ENCODE measurements at regions not wholly inside any gene's neighbourhood (a gene's known extent, or its start where the extent isn't known, plus 50 kb on each side); places are given as distances from the start of the nearest gene placed in this dataset.

GRCh38 chr18:24782566-24782965, 322.1 kb downstream of the HRH4 start:
- ChIA-PET CTCF (interaction anchor here (1.3 kb wide), 1 partner anchor 13 kb away, joined by 4 read pairs; no protein-coding TSS in a partner anchor), POLR2A (ENCODE audit: unreplicated experiment) (no interaction called here)
- dilution Hi-C loops (cut with HindIII; ENCODE audit: low sequenced_read_pairs, unreplicated experiment) (no loop called here), in situ Hi-C loops (cut with MboI; ENCODE audit: low sequenced_read_pairs) (no loop called here), intact Hi-C loops (cut with micrococcal nuclease) (no loop called here)
- Histone ChIP-seq H3K4me1 (ENCODE audit: control insufficient read depth, insufficient read depth, low read length) (peaks cover 2% of the 10 kb centered on the region; the same call in 1 of the 2 replicates), H2BK5ac (ENCODE audit: low read depth, low read length, poor library complexity, severe bottlenecking) (no peak overlapping the region), H2AFZ (replicated peaks; ENCODE audit: low read length, poor library complexity) (no peak overlapping the region), H3K9me3 (ENCODE audit: control insufficient read depth, insufficient read depth, low read length) (no peaks in the 10 kb centered on the region), H3K27ac (ENCODE audit: insufficient read depth, low read length) (no peak overlapping the region), H2AK5ac (ENCODE audit: low read depth, low read length) (no peak overlapping the region; the same call in 1 of the 2 replicates), H3K9ac (ENCODE audit: low read depth, low read length) (no peak overlapping the region), H3K23ac (ENCODE audit: low read depth, low read length) (no peak overlapping the region), H2BK120ac (ENCODE audit: low read depth, low read length) (no peak overlapping the region), H3K56ac (ENCODE audit: extremely low read depth, insufficient read depth, low read length) (no peak overlapping the region), H3K4me3 (ENCODE audit: insufficient read depth, low read depth, low read length) (no peak overlapping the region), H4K8ac (ENCODE audit: low read depth in 2 of 2, low read length in 2 of 2) (no peak overlapping the region), H4K91ac (ENCODE audit: insufficient read depth, low read depth, low read length) (no peak overlapping the region), H4K5ac (ENCODE audit: low read depth, low read length) (no peak overlapping the region; the same call in 1 of the 2 replicates), H3K4ac (ENCODE audit: low read depth, low read length) (no peak overlapping the region), H3K79me1 (ENCODE audit: low read depth in 1 of 2, low read length in 2 of 2) (no peaks in the 10 kb centered on the region), H3K18ac (ENCODE audit: low read depth, low read length) (no peak overlapping the region), H4K20me1 (ENCODE audit: insufficient read depth, low read length) (no peaks in the 10 kb centered on the region), H3K9me1 (ENCODE audit: insufficient read depth, low read length) (no peaks in the 10 kb centered on the region), H2BK20ac (ENCODE audit: low read depth, low read length) (0 out of 2 replicates have a peak overlapping the region, but pooled peaks have one; percentile 16), H2BK15ac (ENCODE audit: low read depth, low read length) (no peak overlapping the region), H2AK9ac (replicated peaks; ENCODE audit: low read depth, low read length, poor library complexity) (no peak overlapping the region), H3K14ac (replicated peaks; ENCODE audit: low read depth, low read length) (no peak overlapping the region), H3K27me3 (ENCODE audit: control insufficient read depth, insufficient read depth, low read length) (no peaks in the 10 kb centered on the region), H3K36me3 (ENCODE audit: control insufficient read depth, insufficient read depth, low read length) (no peaks in the 10 kb centered on the region), H3K4me2 (ENCODE audit: low read depth, low read length) (no peak overlapping the region)
- TF ChIP-seq ELK1 (IDR thresholded peaks at IDR 0.05; ENCODE audit: borderline replicate concordance, low read depth, low read length) (no peak), BHLHE40 (IDR thresholded peaks at IDR 0.05; ENCODE audit: low read depth, low read length) (no peak), MAFK (IDR thresholded peaks at IDR 0.05; ENCODE audit: low read depth, low read length) (no peak), USF2 (IDR thresholded peaks at IDR 0.05; ENCODE audit: low read depth, low read length) (no peak), CEBPB (IDR thresholded peaks at IDR 0.05; ENCODE audit: low read depth, low read length) (no peak), RFX5 (IDR thresholded peaks at IDR 0.05; ENCODE audit: low read depth, low read length) (no peak), RCOR1 (IDR thresholded peaks at IDR 0.05; ENCODE audit: insufficient replicate concordance, low read length) (no peak), RAD21 (IDR thresholded peaks at IDR 0.05; ENCODE audit: low read length) (no peak), MAZ (IDR thresholded peaks at IDR 0.05; ENCODE audit: borderline replicate concordance, low read depth, low read length) (no peak), POLR2A (IDR thresholded peaks at IDR 0.05; ENCODE audit: low read depth, low read length) (no peak), FOS (IDR thresholded peaks at IDR 0.05; ENCODE audit: low read depth, low read length) (no peak), NFE2L2 (IDR thresholded peaks at IDR 0.05; ENCODE audit: low read depth, low read length) (no peak)
- no peak for ATAC-seq (ENCODE audit: low read depth)
- DNase-seq = no peak
- no TSS peak for BruUV-seq (replicated peaks)
- WGBS, 2 experiments (ENCODE audit: extremely low coverage in 2 of 2, insufficient read length in 1 of 2) = no CpG with 5 or more reads among the region's 3 CpGs
